GM21737 (cell line): ENCODE measurements at regions not wholly inside any gene's neighbourhood (a gene's known extent, or its start where the extent isn't known, plus 50 kb on each side); places are given as distances from the start of the nearest gene placed in this dataset.
"Not testable (repeated sequence)": the region's sequence is repeated elsewhere in the genome, so short reads cannot be mapped to it uniquely, and the experiment has no call there.

Experiments
- ATAC-seq: cut with Tn5 transposase; IDR thresholded peaks from one replicate; pipeline ENCODE4 v1.9.1; 2021; ENCODE audit warnings: mild to moderate bottlenecking, moderate library complexity; ENCODE audit not compliant: unreplicated experiment

DNA sequence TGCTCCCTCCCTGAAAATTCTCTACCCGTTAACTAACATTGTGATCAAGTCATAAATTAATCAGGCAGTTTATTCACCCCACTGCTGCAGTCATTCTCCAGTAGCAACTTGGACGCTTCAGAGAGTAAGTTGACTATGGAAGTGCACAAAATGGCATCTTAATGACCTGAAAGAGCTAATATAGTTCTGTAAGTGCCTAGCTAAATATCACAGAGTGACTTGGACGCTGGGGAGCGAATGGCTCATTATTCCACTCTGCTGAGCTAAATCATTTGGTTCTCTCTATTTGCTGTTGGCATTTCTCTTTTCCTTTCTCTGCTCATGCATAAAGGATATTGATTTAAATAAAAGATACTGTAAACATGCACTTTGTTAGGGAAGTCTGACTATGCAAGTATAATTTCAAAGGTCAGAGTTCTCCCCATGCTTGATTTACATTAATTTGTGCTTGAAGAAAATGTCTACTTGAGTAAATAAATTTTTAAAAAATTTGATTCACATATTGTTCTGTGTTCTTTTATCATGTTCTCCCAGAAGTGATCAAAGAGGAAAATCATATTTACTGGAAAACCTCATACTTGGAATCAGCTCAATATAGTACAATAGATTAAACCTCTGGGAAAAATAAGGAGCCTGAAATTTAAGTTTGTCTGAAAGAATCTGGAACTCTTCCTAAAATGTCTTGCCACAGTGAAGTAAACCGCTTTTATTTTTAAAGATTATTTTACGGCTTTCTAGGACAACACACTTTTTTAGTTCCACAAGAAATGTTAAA is 169.5 kb upstream of the HAPLN1 start:
- ATAC-seq: no peak

DNA sequence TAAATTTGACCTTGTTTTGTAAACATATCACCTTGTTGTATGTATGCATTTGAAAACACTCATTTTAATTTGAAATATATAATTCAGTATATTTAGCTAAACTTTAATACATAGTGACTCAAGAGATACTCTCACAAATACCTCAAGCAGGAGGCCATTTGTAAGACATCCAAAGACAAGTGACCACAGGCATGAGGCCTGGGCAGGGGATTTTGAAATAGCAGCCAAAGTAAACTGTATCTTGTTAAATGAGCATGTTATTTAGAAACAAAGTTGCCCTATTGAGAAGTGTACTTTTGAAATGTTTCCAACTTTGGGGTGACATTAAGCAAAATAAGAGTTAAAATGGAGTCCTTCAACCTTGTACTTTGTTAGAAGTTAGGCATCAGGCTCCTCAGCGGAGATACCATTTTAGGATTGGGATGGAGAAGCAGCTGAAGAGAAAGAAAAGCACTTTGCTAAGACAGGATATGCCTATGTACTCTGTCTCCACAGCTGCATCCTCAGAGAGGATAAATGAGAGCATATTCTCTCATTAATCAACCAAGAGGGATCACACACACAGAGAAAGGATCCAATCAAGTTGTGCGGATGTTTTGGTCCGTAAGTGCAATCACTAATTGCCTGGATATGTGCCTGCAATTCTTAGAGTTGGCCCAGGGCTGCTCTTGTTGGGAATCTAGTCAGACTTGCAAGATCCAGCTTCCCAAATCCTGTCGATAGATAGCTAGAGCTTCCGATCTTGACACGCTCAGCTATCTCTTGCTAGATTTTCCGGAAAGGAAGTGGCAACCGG is 157.5 kb upstream of the HAPLN1 start:
- ATAC-seq: no peak

DNA sequence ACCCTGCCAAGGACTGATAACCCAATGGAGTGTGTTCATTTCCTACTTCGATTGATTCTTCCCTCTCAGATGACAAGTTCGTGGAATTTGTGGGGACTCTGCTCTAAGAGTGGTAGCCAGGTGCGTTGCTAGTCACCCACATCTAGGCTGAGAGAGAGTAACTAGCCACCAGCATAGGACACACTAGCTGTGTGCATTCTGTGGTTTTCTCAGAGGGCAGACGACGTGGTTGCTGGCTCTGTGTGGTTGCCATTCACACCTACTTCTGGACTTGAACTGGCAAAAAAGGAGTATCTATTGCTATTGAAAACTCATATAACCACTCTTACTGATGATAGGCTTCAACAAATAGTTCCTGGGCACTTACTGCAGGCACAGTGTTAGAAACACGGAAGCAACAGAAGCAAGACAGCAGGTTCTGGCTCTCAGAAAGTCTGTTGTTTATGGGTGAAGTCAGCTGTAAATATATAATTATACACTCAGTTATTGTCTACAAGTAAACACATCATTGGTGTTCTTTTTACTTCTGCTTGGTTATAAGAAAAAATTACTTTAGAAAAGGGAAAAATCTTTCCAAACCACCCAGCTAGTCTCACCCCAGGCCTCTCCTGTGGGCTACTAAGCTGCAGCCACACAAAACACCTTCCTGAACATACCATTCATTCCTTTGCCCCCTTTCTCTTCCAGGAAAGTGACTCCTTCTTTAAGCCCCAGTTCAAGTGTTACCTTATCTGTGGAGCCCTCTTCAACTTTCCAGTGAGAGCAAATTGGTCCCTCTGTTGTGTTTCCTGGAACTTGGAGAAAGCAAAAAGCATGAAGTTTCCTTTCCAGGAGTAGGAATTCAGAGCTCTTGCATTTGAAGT is 151.1 kb upstream of the HAPLN1 start:
- ATAC-seq: no peak

DNA sequence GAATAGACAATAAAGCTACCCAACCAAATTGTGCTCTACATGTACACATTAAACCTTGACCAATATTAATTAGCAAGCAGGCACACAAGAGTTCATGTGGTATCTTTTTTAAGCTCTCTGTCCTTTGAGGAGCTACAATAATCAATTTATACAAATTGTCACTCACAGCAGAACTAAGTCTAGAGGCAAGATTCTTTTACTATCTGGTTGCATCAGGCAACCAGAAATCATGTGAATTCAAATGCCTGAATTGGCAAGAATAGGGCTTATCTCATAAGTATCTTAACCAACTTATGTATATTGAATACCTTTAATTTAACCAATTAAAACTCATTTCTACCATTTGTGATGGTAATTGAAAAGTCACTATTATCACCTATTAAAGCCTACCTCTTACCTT is 145.5 kb upstream of the HAPLN1 start:
- ATAC-seq: no peak

DNA sequence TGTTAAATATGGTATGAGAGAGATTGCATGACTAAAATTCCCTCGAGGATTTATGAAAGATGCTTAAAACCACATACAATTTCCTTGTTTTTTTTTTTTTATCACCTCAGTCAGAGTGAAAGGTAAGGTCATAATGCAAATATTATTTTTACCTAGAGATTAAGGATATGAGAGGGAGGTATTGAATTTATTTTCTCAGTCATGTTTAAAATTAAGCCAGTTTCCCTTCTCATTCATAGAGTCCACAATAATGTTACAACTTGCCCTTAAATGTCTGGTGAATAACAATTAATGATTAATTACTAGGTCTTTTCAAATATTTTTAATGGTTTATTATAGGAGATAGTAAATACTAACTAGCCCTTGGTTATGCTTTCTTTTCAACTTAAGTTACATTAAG is 144.9 kb upstream of the HAPLN1 start:
- no peak for ATAC-seq

DNA sequence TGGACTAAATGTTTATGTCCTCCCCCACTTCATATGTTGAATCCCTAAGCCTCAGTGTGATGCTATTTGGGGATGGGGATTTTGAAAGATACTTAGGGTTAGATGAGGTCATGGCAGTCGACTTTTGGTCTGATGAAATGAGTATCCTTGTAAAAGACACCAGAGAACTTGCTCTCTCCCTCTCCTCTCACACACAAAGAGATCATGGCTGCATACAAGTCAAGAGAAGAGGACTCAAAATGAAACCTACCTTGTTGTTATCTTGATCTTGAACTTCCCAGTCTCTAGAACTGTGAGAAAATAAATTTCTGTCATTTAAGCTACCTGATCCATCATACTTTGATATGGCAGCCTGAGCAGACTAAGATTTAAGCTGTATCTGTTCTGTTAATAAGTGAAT is 144.0 kb upstream of the HAPLN1 start:
- no peak for ATAC-seq

DNA sequence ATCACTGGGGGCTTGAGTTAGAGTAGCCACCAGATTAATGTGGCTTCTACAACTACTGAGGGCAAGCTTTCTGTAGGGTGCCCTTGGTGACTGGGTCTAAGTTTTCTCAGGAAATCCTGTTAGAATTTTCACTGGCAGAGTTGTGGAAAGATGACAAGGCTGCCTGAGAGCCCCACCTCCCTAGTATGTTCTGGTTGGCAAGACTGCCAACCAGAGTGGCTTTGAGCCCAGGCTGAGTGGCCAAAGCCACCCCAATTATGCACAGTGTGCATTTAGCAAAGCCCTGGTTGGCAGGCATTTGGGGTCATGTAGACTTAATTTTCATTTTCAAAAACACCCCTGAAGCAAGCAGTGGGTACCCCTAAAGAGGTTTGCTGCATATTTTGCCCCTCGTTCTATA is 136.7 kb upstream of the HAPLN1 start:
- no peak for ATAC-seq

DNA sequence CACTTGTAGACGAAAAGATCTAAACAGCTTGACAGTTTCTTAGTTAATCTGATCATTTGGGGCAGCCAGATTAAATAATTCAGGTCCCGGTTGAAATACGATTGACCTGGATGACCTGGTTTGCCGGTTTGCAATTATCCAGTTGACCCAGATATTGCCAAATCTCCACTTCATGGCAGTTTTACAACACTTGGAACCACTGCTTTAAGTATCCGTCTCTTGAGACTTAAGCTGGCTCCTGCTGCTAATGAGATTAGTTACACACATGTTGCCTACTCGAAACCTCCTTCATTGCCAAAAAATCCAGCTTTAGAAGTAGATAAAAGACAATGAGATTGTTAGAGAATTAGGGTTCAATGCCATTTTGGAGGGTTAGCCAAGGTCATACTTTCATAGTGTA is 136.2 kb upstream of the HAPLN1 start:
- ATAC-seq: no peak

DNA sequence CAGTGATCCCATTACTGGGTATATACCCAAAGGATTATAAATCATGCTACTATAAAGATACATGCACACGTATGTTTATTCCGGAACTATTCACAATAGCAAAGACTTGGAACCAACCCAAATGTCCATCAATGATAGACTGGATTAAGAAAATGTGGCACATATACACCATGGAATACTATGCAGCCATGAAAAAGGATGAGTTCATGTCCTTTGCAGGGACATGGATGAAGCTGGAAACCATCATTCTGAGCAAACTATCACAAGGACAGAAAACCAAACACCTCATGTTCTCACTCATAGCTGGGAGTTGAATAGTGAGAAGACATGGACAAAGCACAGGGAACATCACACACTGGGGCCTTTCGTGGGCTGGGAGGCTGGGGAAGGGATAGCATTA is 129.8 kb upstream of the HAPLN1 start:
- ATAC-seq: not testable (repeated sequence)

DNA sequence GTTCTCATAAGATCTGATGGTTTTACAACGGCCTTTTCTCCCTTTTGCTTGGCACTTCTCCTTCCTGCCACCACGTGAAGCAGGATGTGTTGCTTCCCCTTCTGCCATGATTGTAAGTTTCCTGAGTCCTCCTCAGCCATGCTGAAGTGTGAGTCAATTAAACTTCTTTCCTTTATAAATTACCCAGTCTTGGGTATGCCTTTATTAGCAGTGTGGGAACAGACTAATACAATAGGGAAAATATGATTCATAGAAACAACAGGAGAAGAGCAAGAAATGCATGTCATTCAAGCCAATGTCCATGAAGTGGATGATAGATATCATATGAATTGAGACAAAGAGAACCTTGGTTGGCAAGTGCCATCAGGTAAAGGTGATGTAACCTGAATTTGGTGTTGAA is 128.3 kb upstream of the HAPLN1 start:
- ATAC-seq: no peak

DNA sequence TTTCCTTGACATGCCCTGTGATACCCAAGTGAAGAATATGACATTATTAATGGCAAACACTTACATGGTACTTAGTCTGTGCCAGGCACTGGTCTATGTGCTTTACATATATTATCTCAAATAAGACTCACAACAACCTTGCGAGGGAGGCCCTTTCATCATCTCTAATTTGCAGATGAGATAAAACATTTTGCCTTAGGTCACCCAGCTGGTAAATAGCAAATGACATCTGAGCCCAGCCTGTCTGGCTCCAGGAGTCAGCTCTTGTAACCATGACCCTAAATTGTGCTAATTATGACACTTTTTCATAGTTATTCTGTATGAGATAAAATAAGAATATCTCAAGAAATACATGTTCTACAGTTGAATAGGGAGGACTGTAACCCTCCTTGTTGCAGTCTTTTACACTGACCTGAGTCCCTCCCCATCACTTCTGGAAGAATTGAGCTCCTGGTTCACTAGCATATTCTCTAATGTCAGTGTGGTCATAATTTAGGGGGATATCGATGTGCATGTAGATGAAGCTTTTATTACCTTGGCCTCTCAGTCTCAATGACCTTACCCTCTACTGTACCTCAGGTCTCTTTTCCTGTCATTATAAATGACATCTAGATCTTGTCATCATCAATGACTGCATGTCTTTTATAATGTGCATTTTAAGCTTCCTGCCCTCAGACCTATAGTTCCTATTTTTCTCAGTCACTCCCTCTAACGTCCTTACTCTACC is 126.1 kb upstream of the HAPLN1 start:
- ATAC-seq: no peak

DNA sequence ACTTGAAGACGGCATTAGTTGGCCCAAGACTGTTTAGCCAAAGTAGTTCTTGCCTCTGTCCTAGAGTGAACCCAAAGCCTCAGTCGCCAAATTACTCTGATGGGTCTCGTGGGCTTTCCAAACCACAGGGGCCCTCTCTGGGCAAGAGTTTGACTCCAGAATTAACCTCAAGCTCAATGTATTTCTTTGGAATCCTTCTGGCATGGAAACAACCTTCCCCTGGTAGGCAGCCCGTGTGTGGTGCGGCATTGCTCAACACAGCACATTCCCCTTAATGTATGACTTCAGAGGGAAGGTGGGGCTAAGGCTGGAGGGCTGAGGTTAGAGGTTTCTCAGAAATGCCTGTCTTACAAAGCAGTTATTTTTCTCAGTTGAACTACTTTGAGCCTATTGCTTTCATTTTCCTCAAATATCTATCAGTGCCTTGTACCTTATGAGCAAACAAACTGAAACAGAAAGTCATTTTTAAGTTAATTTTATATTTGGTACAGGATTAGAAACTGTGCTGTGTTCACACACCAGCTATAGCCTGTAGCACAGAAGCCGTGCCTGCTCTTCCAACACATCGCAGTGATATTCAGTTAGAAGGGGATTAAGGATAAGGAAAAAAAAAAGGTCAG is 123.9 kb upstream of the HAPLN1 start:
- peak; percentile 98 for ATAC-seq

DNA sequence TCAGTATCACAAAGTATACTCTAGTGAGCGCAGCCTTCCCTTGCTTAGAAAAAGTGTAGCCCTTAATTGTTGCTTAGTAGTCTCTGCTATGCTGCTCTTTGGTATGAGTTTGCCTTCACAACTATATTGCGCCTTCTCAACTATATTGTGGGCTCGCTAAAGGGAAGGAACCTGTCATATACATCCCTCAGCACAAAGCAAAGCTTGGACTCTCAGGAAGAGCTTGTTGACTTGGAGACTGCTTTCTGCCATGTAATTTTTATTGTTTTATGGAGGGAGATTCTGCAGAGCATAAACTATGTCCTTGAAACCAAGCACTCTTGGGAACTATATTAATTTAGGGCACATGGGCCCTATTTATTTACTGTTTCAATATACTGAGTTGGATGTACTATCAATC is 119.1 kb upstream of the HAPLN1 start:
- no peak for ATAC-seq

DNA sequence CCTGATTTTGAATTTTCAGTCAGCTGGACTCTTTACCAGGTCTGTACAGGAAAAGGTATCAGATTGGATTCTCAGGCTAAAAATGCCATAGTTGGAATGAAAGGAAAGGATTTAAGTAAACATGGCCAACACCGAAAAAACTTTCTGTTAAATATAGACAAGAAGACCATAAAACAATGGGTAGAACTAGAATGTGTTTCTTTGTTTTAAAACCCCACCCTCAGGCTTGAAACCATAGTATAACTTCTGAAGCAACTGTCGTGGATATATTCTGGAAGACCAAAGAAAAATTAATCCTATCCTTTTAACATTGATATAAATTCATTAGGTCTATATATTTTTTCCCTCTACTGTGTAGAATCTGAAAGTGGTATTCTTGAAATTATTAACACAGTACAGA is 118.6 kb upstream of the HAPLN1 start:
- ATAC-seq: no peak

DNA sequence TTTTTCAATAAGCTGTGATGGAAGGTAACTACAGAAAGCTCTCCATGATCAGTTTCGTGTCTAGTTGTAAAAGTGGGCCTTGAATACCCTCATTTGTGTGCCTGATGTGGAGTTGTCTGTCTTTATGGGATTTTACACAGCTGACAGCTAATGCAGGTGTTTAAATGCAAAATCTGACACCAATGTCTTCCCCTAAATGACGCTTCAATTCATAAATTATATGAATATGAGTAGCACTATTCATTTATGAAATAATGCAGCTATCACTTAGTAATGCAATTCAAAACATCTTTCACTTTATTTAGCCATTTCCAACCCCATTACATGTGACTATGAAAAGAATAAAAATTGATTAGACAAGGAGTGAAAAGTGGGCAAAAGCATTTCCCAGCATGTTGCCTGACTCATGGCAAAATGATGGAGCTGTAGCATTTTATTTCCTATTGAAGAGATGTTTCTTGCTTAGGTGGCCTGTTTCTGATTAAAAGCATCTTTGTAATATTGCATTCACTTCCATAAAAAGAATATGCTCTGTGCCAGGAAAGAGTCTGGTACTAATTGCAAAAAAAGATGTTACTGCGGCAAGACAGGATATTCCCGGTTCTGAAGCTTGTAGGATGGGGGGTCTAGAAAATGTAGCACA is 116.7 kb upstream of the HAPLN1 start:
- no peak for ATAC-seq

DNA sequence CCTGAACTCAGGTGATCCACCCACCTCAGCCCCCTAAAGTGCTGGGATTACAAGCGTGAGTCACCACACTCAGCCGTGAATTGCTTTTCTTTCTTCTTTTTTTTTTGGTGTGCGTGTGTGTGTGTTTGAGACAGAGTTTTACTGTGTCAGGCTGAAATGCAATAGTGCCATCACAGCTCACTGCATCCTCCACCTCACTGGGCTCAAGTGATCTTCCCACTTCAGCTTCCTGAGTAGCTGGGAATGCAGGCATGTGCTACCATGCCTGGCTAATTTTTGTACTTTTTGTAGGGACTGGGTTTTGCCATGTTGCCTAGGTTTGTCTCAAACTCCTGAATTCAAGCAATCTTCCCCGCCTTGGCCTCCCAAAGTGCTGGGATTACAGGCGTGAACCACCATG is 113.7 kb upstream of the HAPLN1 start:
- ATAC-seq: no peak

DNA sequence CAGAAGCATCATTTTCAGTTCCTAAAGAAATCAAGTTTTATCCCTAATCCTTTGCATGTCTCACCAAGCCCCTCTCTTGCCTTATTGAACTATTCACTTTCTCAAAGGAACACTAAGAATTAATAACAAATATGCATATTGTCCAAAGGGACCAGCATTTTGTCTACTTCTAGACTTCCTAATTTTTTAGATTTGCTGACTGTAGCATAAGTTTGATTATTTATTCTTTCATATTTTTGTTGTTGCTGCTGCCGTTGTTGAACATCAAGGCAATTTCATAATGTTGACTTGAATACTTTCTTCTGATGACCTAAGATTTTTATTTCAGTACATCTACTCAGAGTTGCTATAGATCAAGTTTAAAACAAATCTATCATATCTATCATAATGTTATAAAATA is 111.2 kb upstream of the HAPLN1 start:
- ATAC-seq: no peak

DNA sequence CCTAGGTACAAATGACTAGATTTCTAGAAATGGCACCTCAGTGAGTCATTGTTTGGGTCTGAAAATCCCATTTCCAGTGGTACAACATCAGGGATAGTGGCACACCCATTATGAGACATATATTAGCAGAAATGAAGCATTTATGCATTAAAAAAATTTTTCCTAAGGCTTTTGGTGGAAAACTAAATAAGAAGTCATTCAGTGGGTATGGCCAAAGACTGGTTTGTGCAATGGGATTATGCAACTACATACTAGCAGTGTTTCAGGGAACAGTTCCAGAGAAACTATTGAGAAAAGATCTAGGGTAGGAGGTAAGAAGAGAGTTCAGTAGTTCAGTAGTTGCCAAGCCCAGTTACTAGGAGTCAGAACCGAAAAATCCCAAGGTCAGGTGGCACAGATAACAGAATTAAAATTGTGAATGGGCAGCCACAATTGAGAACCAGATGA is 106.5 kb upstream of the HAPLN1 start:
- ATAC-seq: no peak

DNA sequence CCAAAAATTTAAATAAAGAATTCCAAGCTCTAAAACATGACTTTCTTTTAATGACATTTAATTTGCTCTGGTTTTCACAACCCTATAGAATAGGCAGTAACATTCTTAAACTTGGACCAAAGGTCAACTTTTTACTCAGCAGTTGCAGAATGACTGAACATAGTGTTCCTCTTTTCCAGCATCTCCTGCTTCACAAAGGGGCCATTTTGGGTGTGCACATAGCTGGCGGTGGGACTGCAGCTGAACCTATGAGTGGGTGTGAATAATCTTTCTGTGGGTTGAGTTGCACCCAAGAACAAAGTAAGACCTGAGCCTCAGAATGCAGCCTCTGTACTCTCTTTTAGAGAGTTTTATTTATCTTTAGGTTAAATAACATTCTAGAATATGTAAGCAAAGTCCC is 96.9 kb upstream of the HAPLN1 start:
- ATAC-seq: no peak

DNA sequence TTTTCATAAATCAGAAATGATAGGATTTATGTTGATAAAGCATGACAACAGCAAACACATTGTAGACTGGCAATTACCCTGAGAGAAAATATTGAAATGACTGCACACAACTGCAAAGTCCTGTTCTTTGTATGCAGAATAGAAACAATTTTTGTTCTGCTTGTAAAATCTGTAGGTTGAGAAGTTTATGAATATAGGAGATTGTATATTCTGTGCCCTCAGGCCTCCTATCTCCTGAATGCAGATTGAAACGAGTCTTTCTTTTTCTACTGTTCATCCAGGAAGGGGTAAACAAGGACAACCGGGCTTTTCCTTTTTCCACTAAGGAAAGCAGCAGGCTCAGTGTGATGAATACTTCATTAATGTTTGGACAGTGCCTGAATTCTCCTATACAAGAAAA is 95.0 kb upstream of the HAPLN1 start:
- no peak for ATAC-seq
